ENCODE measurements at regions not wholly inside any gene's neighbourhood (a gene's known extent, or its start where the extent isn't known, plus 50 kb on each side); places are given as distances from the start of the nearest gene placed in this dataset.
A peak's percentile ranks its signal among the peaks of the same experiment; 100 is the strongest.
"Not testable (repeated sequence)": the region's sequence is repeated elsewhere in the genome, so short reads cannot be mapped to it uniquely, and the experiment has no call there.

DNA sequence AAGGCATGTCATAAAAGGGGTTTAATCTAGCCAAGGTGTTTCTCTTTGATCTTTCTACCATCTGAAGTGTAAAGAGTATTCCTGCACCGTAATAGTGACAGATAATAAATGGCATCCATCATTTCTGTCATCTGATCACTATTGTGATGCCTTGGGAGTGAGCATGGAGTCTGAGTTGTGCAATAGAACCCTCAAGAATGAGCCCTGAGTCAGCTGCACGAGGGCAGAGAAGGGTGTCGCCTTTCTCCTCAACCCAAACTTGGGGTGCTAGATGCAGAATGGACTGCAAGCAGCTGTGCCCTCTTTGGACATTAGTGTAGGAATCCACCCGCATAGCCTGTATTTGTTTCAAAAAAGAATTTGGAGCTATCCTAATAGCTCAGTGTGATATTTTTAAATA is 115.2 kb downstream of the ZNF37A start:
- no peak for DNase-seq

DNA sequence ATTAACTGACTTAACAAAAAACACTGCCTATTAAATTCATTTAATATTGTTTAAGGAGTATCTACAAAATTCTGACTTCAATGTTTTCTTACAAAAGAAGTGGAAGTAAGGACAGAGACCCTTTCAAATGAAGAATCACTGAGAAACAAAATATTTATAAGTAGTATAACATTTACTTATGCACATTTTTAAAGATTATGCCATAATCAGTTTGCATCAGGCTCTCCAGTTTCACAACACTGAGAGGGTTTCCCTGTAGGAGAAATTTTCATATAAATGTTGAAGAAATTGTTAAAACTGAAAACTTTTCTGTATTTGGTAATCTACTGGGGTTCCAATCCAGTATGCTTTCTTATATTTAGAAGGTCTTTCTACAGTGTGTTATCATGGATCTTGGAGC is 115.6 kb downstream of the ZNF37A start:
- not testable (repeated sequence) for DNase-seq

DNA sequence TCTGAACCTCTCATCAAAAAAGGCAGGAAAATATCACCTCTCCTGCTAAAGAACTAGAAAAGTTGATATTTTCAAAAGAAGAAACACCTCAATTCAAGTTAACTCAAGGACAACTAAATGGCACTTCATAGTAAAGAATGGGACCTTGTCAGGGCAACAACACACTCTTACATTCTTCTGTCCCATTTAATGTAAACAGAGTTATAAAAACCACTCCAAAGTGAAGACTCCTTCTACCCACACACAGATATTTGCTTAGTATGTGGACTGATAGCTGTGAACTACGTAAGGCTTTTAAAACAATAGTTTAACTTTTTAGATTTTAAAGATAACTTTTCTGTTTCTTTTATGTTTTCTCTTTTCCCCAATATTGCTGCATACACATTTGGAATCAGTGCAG is 118.3 kb downstream of the ZNF37A start:
- no peak for DNase-seq

DNA sequence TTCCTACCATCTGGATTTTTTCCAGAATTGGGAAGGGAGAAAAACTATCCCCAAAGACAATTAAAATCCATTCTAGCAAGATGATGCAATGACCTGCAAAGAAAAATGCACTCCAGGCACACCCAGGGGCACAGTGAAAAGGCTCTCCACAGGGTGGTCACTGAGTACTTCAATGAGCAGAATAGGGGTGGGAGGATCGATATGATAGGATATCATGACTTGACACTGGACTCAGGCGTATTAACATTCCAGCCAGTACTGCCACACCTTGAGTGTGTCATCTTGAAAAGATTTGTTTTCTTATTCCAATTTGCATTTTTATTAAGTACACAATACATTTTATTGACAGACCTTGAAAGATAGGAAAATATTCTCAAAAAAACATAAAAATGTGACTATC is 132.2 kb downstream of the ZNF37A start:
- DNase-seq: no peak

DNA sequence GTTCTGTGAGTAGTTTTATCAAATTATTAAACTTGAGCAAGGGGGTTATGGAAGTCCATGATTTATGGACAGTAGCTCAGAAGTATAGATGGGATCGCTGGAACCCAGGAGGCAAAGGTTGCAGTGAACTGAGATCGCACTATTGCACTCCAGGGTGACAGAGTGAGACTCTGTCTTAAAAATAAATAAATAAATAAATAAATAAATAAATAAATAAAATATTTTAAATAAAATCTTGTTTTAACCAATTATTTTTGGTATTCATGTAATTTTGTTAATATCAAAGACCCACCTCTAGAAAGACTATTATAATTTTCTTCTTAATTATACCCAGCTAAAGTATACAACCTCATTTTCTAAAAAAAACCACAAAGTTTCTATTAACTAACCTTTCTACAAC is 134.3 kb downstream of the ZNF37A start:
- no peak for DNase-seq

DNA sequence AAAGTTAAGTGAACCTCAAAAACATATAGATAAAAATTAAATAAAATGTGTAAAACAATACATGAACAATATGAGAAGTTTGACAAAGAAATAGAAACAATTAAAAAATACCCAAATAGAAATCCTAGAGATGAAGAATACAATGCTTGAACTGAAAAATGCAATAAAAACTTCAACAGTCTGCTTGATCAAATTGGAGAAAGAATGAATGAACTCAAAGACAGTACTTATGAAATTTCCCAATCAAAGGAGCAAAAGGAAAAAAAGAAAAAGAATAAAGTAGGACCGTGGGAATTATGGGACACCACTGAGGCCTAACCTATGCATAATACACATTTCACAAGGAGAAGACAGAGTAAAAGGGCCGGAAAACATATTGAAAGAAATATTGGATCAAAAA is 144.3 kb downstream of the ZNF37A start:
- DNase-seq: not testable (repeated sequence)

DNA sequence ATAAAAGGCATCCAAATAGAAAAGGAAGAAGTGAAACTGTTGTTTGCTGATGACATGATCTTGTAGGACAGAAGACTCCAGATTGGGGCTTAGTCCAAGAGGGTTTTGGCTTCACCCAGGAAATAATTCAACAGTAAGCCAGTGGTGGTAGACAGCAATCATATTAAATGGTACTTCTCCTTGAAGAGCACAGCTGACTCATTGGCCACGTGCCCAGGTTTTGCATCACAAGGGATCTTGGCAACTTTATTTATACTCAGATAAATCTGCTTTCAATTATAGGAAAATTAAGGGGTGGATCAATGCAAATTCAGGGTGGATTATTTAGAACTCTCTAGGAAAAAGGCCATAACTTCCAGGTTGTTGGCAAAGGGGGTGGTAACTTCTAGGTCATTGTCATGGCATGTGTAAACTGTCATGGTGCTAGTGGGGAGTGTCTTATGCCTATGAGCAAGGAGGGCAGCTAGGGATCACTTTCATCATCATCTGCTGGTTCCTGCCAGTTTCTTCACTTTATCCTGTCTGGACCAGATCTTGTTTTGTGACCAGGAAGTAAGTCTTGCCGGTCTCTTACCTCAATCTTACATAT is 148.0 kb downstream of the ZNF37A start:
- not testable (repeated sequence) for DNase-seq

DNA sequence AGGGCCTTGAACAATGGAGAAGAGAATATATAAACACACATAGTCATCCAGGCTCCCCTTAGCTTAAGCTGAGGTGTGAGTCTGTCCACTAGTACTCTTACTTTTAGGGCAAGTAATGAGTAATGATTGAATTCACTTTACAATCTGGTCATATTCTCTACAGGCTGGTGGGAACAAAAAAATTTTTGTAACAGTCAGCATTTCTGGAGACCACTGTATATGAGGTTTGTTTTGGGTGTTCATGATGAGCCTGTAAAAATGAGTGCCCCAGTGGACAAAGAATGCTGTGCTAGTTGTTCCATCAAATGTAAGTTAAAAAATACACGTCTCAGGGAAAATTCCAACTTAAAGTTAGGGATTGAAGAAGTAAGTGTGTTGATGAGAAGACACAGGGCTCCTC is 154.0 kb downstream of the ZNF37A start:
- DNase-seq: not testable (repeated sequence)

DNA sequence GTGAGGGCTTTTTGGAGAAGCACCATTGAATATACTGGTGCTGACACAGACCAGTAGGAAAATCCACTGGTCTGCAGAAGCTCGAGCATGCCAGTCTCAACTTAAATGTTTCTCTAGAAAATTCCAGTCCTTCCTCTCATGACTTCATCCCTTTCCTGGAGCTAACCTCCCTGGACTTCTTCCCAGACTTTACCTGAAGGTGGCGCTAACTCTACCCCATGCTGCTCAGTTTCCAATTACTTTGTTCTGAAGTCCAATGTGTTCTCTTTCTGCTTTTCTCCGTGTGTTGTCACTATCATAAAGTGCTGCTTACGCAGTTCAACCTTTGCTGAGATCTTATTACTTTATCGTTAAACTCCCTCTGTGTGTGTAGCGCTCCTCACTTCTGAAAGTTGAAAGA is 158.4 kb downstream of the ZNF37A start:
- not testable (repeated sequence) for DNase-seq

DNA sequence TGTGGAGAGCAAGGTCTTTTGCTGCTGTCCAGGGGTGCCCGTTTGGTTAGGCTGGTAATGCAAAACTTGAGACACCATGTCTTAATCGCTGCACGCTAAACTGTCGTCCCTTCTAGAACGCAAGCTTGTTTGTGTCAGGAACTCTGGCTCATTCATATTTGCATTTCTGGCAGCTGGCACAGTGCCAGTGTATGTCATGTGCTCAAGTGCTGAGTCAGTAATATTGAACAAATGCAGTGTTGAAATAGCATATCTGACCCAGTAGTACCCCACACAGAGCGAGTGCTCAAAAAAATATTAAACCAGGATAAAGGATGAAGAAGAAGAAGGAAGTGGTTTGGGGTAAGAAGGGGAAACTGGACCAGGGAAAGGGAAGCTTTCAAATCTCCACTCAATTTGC is 173.4 kb downstream of the ZNF37A start:
- not testable (repeated sequence) for DNase-seq

DNA sequence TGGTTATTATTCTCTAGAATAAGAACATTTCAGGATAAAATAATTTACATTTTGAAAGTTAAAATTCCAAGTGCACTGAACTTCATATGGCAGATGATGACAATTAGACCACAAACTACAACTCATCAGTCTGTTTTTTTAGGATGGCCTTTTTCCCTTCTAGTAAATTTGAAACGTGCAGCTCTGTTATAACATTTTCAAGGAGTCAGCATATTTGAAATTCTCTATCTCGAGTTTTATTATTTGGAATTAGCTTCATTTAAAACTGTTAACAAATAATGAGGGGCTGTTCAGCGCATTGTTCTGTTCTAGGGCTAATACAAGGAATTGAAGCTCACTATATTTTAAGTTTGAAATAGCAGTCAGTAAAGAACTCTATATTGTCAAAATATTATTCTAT is 176.9 kb downstream of the ZNF37A start:
- DNase-seq: not testable (repeated sequence)

DNA sequence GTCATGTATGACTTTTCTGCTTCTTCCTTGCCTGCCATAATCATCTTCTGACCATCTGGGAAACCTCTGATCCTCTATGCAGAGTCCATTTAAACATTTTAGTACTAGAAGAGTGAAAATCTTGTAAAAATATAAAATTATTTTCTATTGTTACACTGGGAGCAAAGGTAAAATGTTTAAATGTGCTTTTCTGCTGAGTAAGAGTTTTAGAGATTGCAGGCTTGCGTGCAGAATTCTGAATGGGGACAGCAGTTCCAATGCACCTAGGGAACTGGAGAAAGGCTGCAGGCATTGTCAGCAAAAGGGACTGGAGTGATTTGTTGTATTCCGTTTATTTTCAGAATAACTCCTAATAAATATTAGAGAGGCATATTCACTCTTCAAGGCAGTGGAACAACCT is 180.7 kb downstream of the ZNF37A start:
- DNase-seq: not testable (repeated sequence)

DNA sequence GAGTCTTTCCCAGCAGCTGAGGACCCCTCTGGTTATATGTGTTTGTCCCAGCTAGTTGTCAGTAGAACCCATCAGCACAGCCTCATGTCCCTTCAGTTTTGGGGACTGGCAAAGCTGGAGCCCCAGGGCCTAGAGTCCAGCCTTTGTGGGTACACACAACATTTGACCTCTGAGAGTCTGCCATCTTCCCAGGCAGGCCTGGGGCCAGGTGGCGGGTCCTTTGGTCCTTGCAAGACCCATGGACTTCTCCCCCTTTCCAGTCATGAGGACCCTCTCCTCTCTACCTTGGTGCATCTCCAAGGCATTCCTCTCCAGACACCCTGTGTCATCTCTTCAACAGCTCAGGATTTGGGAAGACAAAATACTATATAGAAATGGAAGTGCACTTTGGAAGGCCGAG is 198.4 kb downstream of the ZNF37A start:
- DNase-seq: not testable (repeated sequence)

DNA sequence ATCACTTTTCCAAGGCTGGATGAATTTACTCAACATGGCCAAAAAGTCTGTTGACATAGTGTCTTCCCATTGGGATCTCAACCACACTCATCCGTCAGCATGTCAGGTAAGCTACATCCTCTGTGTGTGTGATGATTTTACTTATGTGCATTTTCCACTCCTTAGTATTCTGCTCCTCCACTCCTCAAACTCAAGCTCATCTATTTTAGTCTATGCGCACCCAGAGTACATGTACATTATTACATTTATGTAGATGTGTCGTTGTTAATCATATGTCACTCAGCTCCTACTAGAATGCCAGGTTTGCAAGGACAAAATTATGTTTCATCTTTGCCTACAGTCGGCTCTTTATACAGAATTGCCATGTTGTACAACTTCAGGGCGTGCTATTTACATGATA is 216.0 kb downstream of the ZNF37A start:
- not testable (repeated sequence) for DNase-seq

DNA sequence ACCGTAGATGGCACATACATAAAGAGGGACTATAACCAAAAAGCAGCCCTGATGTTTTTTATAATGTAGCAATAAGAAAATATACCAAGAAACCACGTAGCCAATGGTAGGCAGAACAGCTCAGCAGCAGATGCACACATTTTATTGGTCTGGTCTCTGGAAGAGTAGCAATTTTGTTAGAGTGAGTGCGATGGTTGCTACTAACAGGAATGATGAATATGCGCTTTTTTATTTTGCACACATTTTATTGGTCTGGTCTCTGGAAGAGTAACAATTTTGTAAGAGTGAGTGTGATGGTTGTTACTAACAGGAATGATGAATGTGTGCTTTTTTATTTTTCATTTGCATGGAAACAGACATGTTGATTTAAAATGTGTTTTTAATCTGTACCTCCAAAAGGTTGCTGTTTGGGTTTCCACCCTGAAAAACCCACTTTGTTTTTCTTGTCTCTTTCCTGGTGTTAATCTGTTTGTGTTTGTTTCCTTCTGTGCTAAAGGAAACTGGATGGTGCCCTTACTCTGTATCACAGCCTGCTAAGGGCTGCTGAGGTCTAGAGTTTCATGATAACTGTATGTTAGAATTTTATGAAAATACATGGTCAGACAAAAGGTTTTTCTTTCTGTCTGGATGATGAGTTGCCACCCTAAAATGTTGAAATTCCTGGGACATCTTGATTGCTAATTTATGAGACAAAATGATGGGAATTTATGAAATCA is 221.1 kb downstream of the ZNF37A start:
- not testable (repeated sequence) for DNase-seq

DNA sequence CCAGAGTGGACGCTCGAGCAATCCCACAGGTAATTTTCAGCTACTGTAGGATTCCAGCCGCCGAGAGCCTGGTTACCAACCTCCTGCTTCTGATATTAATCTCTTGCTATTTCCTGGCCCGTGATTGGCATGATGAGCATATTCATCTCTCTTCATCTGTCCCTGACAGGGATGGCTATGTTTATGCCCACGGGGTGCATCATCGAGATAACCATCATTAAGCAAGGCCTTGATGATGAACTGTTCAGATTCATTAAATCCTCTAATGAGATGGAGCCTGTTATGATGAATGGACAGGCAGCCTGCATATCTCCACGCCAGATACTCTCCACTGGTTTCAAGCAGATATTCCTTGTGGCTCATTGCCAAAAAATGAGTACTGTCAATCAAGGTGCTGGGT is 227.3 kb downstream of the ZNF37A start:
- not testable (repeated sequence) for DNase-seq

DNA sequence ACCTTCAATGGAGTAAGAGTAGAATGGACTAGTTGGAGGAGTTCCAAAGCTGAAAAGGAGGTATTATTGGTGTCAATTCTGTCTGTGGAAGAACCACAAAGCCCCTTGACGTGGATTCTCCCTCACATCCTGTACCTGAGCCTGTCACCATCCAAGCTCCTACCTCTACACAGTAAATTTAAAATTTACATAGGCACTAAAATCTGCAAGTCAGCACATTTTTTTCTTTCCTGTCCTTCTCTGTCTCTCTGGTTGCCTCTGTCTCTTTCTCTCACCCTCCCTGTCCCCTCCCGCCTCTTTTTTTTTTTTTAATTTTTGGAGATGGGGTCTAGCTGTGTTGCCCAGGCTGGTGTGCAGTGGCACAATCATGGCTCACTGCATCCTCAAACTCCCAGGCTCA is 236.2 kb downstream of the ZNF37A start:
- DNase-seq: not testable (repeated sequence)

DNA sequence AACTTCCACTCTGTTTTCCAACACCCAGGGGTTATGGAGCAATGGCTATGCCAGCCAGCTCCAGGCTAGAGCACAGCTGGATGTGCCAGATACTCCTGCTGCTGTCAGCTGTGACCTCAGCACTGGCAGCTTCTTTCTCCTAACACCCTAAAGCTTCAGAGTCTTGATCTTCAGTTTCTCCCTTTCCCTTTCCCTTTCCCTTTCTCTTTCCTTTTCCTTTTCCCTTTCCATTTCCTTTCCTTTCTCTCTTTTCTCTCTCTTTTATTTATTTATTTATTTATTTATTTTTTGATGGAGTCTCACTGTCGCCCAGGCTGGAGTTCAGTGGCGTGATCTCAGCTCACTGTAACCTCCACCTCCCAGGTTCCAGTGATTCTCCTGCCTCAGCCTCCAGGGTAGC is 237.0 kb downstream of the ZNF37A start:
- not testable (repeated sequence) for DNase-seq

DNA sequence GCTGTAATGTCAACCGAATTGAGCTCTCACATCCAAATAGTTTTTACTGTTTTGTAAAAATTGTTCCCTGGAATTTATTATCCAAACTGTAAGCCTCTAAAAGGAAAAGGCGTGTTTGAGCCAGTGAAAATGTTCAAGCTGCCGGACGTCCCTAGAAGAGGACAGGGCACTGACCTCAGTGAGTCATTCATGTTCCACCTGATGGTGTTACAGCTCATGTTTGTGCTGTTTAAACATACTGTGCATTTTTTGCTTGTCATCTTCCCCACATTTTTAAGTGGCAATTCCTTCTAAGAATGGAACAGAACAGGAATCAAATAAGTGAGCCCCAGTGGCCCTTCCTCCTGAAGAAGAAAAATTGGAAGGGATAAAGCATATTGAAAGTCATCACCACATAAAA is 239.6 kb downstream of the ZNF37A start:
- DNase-seq: not testable (repeated sequence)

DNA sequence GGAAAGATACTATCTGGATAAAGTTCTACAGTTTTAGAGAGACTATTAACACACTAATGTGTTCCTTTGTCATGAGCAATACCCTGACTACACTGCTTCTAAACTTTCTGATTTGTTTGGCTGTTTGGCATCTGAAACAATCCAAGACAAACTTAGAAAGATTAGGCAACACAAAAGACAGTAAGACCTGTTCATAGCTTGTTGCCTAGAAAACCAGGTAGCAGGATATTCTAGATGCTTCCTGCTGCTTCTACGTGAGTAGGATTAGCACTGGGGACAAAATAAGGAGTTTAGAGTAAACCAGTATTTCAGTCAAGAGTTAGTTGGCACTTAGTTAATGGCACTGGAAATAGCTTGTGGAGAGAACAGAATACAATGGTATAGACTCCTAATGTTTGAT is 256.5 kb downstream of the ZNF37A start:
- DNase-seq: not testable (repeated sequence)

DNA sequence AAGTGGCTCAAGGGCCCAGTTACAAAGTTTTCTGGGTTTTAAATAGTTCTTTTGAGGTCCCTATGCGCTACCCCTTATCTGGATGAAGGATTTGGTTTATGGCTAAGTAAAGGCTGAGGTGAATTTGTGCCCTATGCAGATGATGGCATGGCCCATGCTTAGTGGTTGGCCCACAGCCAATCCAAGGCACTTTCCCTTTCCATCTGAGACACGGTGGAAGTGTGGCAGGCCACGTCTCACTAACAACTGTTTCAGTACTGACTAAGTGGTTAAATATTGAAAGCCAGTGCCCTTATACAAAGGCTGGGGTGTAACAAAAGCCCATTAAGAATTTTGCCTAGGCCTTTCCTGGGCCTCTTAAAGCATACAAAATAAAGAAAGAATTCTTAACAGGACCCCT is 260.3 kb downstream of the ZNF37A start:
- not testable (repeated sequence) for DNase-seq

DNA sequence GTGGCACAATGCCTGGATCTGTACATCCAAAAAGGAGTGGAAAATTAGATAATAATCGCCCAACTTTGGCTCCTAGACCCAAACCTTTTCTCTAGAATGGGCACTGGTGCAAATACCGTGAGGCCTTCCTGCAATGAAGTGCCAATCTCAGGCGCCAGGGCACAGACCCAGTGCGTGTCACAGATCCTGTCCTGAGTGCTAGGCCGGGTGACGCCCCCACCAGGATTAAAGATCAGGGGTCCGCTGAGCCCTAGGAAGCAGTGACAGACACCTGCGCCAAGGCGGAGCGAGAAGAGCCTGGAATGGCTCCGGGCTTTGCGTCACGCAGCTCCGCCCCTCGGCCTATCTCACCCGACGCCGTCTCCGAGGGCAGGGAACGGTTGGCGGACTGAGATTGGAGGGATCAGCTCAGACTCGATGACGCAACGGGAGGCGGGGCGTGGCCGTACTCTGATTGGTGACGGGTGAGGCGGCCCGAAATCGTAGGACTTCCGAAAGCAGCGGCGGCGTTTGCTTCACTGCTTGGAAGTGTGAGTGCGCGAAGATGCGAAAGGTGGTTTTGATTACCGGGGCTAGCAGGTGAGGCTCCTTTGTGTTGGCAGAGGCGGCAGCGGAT is 261.9 kb downstream of the ZNF37A start:
- DNase-seq: peak in 1 of 2 experiments; percentile 33

DNA sequence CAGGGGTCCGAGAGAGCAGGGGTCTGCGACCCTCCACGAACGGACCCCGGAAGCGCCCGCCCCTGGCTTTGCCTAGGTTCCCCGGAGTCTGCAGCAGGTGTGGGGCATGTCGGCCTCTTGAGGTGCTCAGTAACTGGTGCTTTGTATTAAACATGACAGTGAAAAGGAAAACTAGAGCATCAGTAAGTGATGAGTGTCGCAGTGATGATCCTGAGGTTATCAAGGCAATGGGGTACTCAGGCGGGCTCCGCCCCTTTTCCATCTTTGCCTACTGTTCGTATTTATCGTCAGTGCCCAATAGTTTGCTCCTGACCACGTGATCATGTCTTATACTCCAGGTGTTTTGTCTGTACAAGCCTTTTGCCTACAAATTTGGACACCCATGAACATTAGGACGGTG is 262.4 kb downstream of the ZNF37A start:
- not testable (repeated sequence) for DNase-seq

DNA sequence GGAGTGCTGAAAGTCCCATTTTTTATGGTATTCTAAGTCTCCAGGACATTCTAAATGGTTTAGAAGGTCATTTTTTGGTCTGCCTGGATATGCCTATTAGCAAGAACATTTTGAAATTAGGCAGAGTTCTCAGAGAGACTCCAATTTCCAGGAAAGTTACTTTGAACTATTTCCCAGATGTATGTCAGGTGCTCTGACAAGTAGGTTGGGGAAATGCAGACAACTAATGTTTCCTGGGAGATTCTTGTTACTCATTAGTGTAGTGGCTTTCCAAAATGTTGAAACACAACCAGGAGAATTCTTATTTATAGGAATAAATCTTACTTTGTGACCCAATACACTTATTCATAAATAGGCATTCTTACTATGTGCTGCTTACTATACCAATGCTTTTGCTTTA is 268.4 kb downstream of the ZNF37A start:
- DNase-seq: not testable (repeated sequence)
